IMR-90 (cell line): ENCODE measurements at regions not wholly inside any gene's neighbourhood (a gene's known extent, or its start where the extent isn't known, plus 50 kb on each side); places are given as distances from the start of the nearest gene placed in this dataset.

Experiments used
- ATAC-seq: fragments of 200-7000 bp; cut with Tn5 transposase; 2 replicates; pipeline ENCODE4 v1.9.1; 2020; ENCODE audit warnings: low read depth, mild to moderate bottlenecking, moderate library complexity
- BruUV-seq: library from RNA; stranded (reverse); fragments of 400-500 nt; replicated peaks from 2 replicates; lab custom pipeline; 2021; lab: Mats Ljungman, UMichigan
- CTCF ChIA-PET: fragments of 300-600 bp; formaldehyde crosslinking; extraction: SDS; loops from one replicate; lab custom pipeline; 2021; ENCODE audit warnings: antibody characterized with exemption; lab: Yijun Ruan, JAX
- POLR2A ChIA-PET: fragments of 300-600 bp; sonication (Branson Sonifier 250); formaldehyde crosslinking; loops from one replicate; lab custom pipeline; 2022; ENCODE audit warnings: antibody characterized with exemption; ENCODE audit not compliant: unreplicated experiment; lab: Charles Lee
- DNase-seq: peaks from one replicate; pipeline ENCODE4 v3.0.0; 2013
- H2AFZ ChIP-seq: replicated peaks from 2 replicates; pipeline ENCODE3; 2013; ENCODE audit warnings: low read length, mild to moderate bottlenecking; ENCODE audit not compliant: poor library complexity
- H2AK5ac ChIP-seq: 2 replicates; pipeline ENCODE4 v1.6.1; 2013; ENCODE audit warnings: low read depth, low read length, inconsistent platforms
- H2AK9ac ChIP-seq: replicated peaks from 2 replicates; pipeline ENCODE3; 2013; ENCODE audit warnings: mild to moderate bottlenecking, low read depth, low read length, moderate library complexity; ENCODE audit not compliant: poor library complexity
- H2BK120ac ChIP-seq: 2 replicates; pipeline ENCODE4 v1.6.1; 2013; ENCODE audit warnings: low read depth, low read length, inconsistent platforms
- H2BK15ac ChIP-seq: 3 replicates; pipeline ENCODE4 v1.6.1; 2013; ENCODE audit warnings: low read depth, low read length, inconsistent platforms
- H2BK20ac ChIP-seq: 2 replicates; pipeline ENCODE4 v1.6.1; 2013; ENCODE audit warnings: low read depth, mild to moderate bottlenecking, inconsistent platforms, low read length, moderate library complexity
- H2BK5ac ChIP-seq: 2 replicates; pipeline ENCODE4 v1.6.1; 2013; ENCODE audit warnings: mild to moderate bottlenecking, low read depth, low read length, inconsistent platforms; ENCODE audit not compliant: poor library complexity, severe bottlenecking
- H3K14ac ChIP-seq: replicated peaks from 2 replicates; pipeline ENCODE4 v1.6.1; 2013; ENCODE audit warnings: low read depth, low read length, inconsistent platforms
- H3K18ac ChIP-seq: 2 replicates; pipeline ENCODE4 v1.6.1; 2013; ENCODE audit warnings: low read depth, low read length, control low read depth
- H3K23ac ChIP-seq: 2 replicates; pipeline ENCODE4 v1.6.1; 2013; ENCODE audit warnings: low read depth, low read length, inconsistent platforms
- H3K27ac ChIP-seq: 2 replicates; pipeline ENCODE4 v1.5.1; 2013; ENCODE audit warnings: mild to moderate bottlenecking, control low read depth, low read length; ENCODE audit not compliant: insufficient read depth
- H3K27me3 ChIP-seq: 2 replicates; pipeline ENCODE4 v1.6.1; 2013; ENCODE audit warnings: low read length; ENCODE audit not compliant: control insufficient read depth, insufficient read depth
- H3K36me3 ChIP-seq: 2 replicates; pipeline ENCODE4 v1.6.1; 2013; ENCODE audit warnings: low read length, mixed read lengths; ENCODE audit not compliant: control insufficient read depth, insufficient read depth
- H3K4ac ChIP-seq: 2 replicates; pipeline ENCODE4 v1.6.1; 2013; ENCODE audit warnings: low read depth, low read length, inconsistent platforms
- H3K4me1 ChIP-seq: 2 replicates; pipeline ENCODE4 v1.6.1; 2013; ENCODE audit warnings: low read length, mixed read lengths; ENCODE audit not compliant: control insufficient read depth, insufficient read depth
- H3K4me2 ChIP-seq: 2 replicates; pipeline ENCODE4 v1.6.1; 2013; ENCODE audit warnings: low read depth, mild to moderate bottlenecking, control low read depth, low read length, moderate library complexity
- H3K4me3 ChIP-seq: 2 replicates; pipeline ENCODE4 v1.5.1; 2013; ENCODE audit warnings: low read depth, mild to moderate bottlenecking, control low read depth, low read length, moderate library complexity; ENCODE audit not compliant: insufficient read depth
- H3K56ac ChIP-seq: 2 replicates; pipeline ENCODE4 v1.6.1; 2013; ENCODE audit warnings: low read length, inconsistent platforms; ENCODE audit not compliant: insufficient read depth; ENCODE audit errors: extremely low read depth
- H3K79me1 ChIP-seq, 2 experiments: 2 replicates each; pipeline ENCODE4 v1.6.1; 2013; ENCODE audit warnings: low read length in 2 of 2, inconsistent platforms in 1 of 2, low read depth in 1 of 2
- H3K9ac ChIP-seq: 2 replicates; pipeline ENCODE4 v1.6.1; 2013; ENCODE audit warnings: low read depth, low read length, control low read depth
- H3K9me1 ChIP-seq: 2 replicates; pipeline ENCODE4 v1.6.1; 2013; ENCODE audit warnings: low read length, inconsistent platforms; ENCODE audit not compliant: insufficient read depth
- H3K9me3 ChIP-seq: 2 replicates; pipeline ENCODE4 v1.6.1; 2013; ENCODE audit warnings: low read length; ENCODE audit not compliant: control insufficient read depth, insufficient read depth
- H4K20me1 ChIP-seq: 2 replicates; pipeline ENCODE4 v1.6.1; 2013; ENCODE audit warnings: low read length, inconsistent platforms; ENCODE audit not compliant: insufficient read depth
- H4K5ac ChIP-seq: 2 replicates; pipeline ENCODE4 v1.6.1; 2013; ENCODE audit warnings: mild to moderate bottlenecking, low read depth, low read length, control low read depth
- H4K8ac ChIP-seq, 2 experiments: 2 replicates each; pipeline ENCODE4 v1.6.1; 2013; ENCODE audit warnings: low read depth in 2 of 2, low read length in 2 of 2, control low read depth in 1 of 2, inconsistent platforms in 1 of 2
- H4K91ac ChIP-seq: 2 replicates; pipeline ENCODE4 v1.6.1; 2013; ENCODE audit warnings: low read depth, low read length, inconsistent platforms; ENCODE audit not compliant: insufficient read depth
- BHLHE40 ChIP-seq: fragments of 150-350 bp; IDR thresholded peaks from 2 replicates; pipeline ENCODE4 v1.6.1; 2016; ENCODE audit warnings: mild to moderate bottlenecking, low read depth, low read length
- CHD1 ChIP-seq: IDR thresholded peaks from 2 replicates; pipeline ENCODE4 v1.6.1; 2012; ENCODE audit warnings: low read depth, low read length, improper control_type of control experiment
- FOS ChIP-seq: fragments of 150-350 bp; IDR thresholded peaks from 2 replicates; pipeline ENCODE4 v1.6.1; 2016; ENCODE audit warnings: low read depth, low read length
- MAFK ChIP-seq: IDR thresholded peaks from 2 replicates; pipeline ENCODE4 v1.6.1; 2012; ENCODE audit warnings: low read depth, low read length, improper control_type of control experiment
- RAD21 ChIP-seq: IDR thresholded peaks from 2 replicates; pipeline ENCODE4 v1.6.1; 2012; ENCODE audit warnings: low read length, improper control_type of control experiment
- WGBS, 2 experiments: methylation state at CpG; one replicate each; pipeline versions ENCODE4 v1.1.5 to v1.1.7; 2013; ENCODE audit warnings: missing lambda C conversion rate in 2 of 2; ENCODE audit not compliant: insufficient read length in 1 of 2; ENCODE audit errors: extremely low coverage in 2 of 2; 5-methylcytosine and 5-hydroxymethylcytosine counted together
- dilution Hi-C: fragments of 300-500 bp; cut with HindIII; formaldehyde crosslinking; loops from one replicate; pipeline ENCODE4 v1.14.3; 2018; ENCODE audit warnings: low sequenced_read_pairs; ENCODE audit not compliant: unreplicated experiment
- in situ Hi-C: fragments of 300-500 bp; cut with MboI; formaldehyde crosslinking; loops from 3 replicates; pipeline ENCODE4 v1.14.3; 2019; ENCODE audit warnings: low sequenced_read_pairs, inconsistent platforms, mixed read lengths
- intact Hi-C: fragments of 100-400 bp; cut with micrococcal nuclease; formaldehyde crosslinking; loops from 2 replicates; pipeline ENCODE4 v1.10.0; 2022

DNA sequence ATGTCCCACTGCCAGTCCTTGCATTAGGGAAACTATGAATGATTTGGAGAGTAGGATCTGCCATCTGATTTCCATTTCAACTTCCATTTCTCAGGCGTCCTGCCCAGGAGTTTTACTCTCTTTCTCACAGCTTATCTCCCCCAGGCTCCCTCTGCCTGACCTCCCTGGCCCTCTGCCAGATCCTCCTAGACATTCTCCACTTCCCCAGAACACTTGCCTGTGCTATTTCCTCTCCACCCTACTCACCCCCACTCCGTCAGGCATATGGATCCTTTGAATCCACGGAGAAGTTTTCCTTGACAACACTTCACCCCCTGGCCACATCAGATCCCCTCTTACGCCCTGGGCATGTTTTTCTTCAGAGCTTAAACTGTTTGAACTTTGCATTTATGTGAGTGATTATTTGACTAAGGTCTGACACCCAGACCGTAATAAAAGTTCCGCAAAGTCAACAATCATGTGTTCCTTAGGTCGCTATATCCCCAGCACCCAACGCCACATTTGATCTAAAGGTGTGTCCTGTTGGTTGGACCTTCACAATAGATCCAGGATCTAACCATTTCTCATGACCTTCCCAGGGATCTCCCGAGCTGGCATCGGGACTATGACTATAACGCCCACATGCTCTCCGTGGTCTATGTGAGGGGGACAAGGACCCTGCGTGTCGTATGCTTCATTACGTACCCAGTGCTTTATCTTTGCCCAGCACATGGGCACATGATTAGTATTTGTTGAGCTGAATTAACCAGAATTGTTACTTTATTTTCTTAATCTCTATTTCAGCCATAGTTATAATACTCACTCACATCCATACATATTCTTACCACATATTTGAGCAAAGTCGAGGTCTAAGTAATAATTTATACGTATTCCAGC, 255.8 kb upstream of the FOXN3 start:
- Histone ChIP-seq H3K9me3 (no peaks in the 10 kb centered on the region), H3K27ac (no peak overlapping the region), H3K4me1 (peaks cover 6% of the 10 kb centered on the region), H3K4me2 (no peak overlapping the region), H3K14ac (no peak overlapping the region), H2BK5ac (no peak overlapping the region), H2BK20ac (0 out of 2 replicates have a peak overlapping the region, but pooled peaks have one; percentile 7), H3K4me3 (no peak overlapping the region), H2BK15ac (no peak overlapping the region), H3K9me1 (no peaks in the 10 kb centered on the region), H2AK5ac (peak overlapping the region; percentile 56), H4K5ac (no peak overlapping the region), H2BK120ac (no peak overlapping the region), H4K20me1 (no peaks in the 10 kb centered on the region), H3K56ac (no peak overlapping the region), H4K91ac (no peak overlapping the region), H3K4ac (no peak overlapping the region; the same call in 1 of the 2 replicates), H3K27me3 (no peaks in the 10 kb centered on the region), H3K36me3 (no peaks in the 10 kb centered on the region), H4K8ac (no peak overlapping the region), H3K23ac (no peak overlapping the region), H2AK9ac (no peak overlapping the region), H2AFZ (no peak overlapping the region), H3K79me1 (no peaks in the 10 kb centered on the region), H3K9ac (no peak overlapping the region), H3K18ac (no peak overlapping the region)
- ChIA-PET CTCF (interaction anchor here (1.0 kb wide), 1 partner anchor 27 kb away, joined by 4 read pairs; no protein-coding TSS in a partner anchor), POLR2A (no interaction called here)
- BruUV-seq = no TSS peak
- in situ Hi-C loops (no loop called here), dilution Hi-C loops (no loop called here), intact Hi-C loops (no loop called here)
- ATAC-seq (no peak), DNase-seq (no peak)
- TF ChIP-seq CHD1 (no peak), BHLHE40 (no peak), FOS (no peak), MAFK (no peak), RAD21 (no peak)
- 60% methylated on average over 1 of the region's 17 CpGs; no CpG with 5 or more reads in 1 of the 2 experiments for WGBS, 2 experiments
